ENCODE measurements at regions not wholly inside any gene's neighbourhood (a gene's known extent, or its start where the extent isn't known, plus 50 kb on each side); places are given as distances from the start of the nearest gene placed in this dataset.

DNA sequence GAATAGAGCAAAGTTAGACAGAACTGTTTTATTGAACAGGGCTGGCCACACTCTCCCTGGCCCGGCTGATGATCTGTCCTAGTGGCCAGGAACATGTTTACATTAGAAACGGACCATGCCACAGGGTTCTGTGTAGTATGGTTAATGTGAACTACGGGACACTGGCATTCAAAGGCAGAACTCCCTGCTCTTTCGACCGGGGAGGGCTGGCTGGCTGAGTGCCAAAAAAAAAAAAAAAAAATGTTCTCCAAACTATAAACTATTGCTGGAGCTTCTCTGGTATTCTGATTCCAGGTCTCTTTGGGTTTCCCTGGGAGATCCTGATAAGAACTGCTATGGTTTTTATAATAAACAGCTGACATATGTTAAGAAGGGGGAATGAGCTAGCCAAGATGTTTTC lies 1262.6 kb upstream of the SORCS1 start:
- TF ChIP-seq, protein P1, sequence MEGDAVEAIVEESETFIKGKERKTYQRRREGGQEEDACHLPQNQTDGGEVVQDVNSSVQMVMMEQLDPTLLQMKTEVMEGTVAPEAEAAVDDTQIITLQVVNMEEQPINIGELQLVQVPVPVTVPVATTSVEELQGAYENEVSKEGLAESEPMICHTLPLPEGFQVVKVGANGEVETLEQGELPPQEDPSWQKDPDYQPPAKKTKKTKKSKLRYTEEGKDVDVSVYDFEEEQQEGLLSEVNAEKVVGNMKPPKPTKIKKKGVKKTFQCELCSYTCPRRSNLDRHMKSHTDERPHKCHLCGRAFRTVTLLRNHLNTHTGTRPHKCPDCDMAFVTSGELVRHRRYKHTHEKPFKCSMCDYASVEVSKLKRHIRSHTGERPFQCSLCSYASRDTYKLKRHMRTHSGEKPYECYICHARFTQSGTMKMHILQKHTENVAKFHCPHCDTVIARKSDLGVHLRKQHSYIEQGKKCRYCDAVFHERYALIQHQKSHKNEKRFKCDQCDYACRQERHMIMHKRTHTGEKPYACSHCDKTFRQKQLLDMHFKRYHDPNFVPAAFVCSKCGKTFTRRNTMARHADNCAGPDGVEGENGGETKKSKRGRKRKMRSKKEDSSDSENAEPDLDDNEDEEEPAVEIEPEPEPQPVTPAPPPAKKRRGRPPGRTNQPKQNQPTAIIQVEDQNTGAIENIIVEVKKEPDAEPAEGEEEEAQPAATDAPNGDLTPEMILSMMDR (IDR thresholded peaks at IDR 0.05 in 2 of 3, conservative IDR thresholded peaks at IDR 0.05 in 1 of 3; ENCODE audit: borderline replicate concordance in 1 of 3, insufficient read depth in 1 of 3, low read depth in 2 of 3, low read length in 2 of 3): no peak
- TF ChIP-seq EZH2phosphoT487 (IDR thresholded peaks at IDR 0.05; ENCODE audit: borderline replicate concordance) (no peak), POLR2A (IDR thresholded peaks at IDR 0.05; ENCODE audit: borderline replicate concordance, extremely low read depth, insufficient read depth, insufficient read length) (no peak)

All from HCT116 (cell line).